ENCODE measurements at regions not wholly inside any gene's neighbourhood (a gene's known extent, or its start where the extent isn't known, plus 50 kb on each side); places are given as distances from the start of the nearest gene placed in this dataset.

- Histone ChIP-seq H3K36me3 (ENCODE audit: control insufficient read depth in 1 of 2, insufficient read depth in 2 of 2, low read length in 2 of 2) (no peaks in the 10 kb centered on the region), H3K4me1 (ENCODE audit: control insufficient read depth in 1 of 2, insufficient read depth in 2 of 2, low read length in 2 of 2) (no peaks in the 10 kb centered on the region), H3K9ac (ENCODE audit: low read depth in 1 of 2, low read length in 2 of 2) (no peak overlapping the region), H3K27me3 (ENCODE audit: control insufficient read depth in 1 of 2, insufficient read depth in 2 of 2, low read length in 2 of 2) (no peaks in the 10 kb centered on the region), H3K27ac (ENCODE audit: low read depth, low read length) (no peak overlapping the region), H3K4me3 (ENCODE audit: low read depth in 1 of 2, low read length in 2 of 2) (no peak overlapping the region), H3K9me3 (ENCODE audit: control insufficient read depth in 1 of 2, low read length in 2 of 2) (no peaks in the 10 kb centered on the region)
Observed at GRCh38 chr7:18292584-18292983, 203.0 kb upstream of the HDAC9 start.

- Histone ChIP-seq H3K9me3 (ENCODE audit: control insufficient read depth in 1 of 2, low read length in 2 of 2) (no peaks in the 10 kb centered on the region), H3K4me1 (ENCODE audit: control insufficient read depth in 1 of 2, insufficient read depth in 2 of 2, low read length in 2 of 2) (no peaks in the 10 kb centered on the region), H3K9ac (ENCODE audit: low read depth in 1 of 2, low read length in 2 of 2) (no peak overlapping the region), H3K27ac (ENCODE audit: low read depth, low read length) (no peak overlapping the region), H3K27me3 (ENCODE audit: control insufficient read depth in 1 of 2, insufficient read depth in 2 of 2, low read length in 2 of 2) (no peaks in the 10 kb centered on the region), H3K36me3 (ENCODE audit: control insufficient read depth in 1 of 2, insufficient read depth in 2 of 2, low read length in 2 of 2) (no peaks in the 10 kb centered on the region), H3K4me3 (ENCODE audit: low read depth in 1 of 2, low read length in 2 of 2) (no peak overlapping the region)
Observed at GRCh38 chr7:18293759-18294158, 201.8 kb upstream of the HDAC9 start.

- Histone ChIP-seq H3K36me3 (ENCODE audit: control insufficient read depth in 1 of 2, insufficient read depth in 2 of 2, low read length in 2 of 2) (no peaks in the 10 kb centered on the region), H3K4me3 (ENCODE audit: low read depth in 1 of 2, low read length in 2 of 2) (no peak overlapping the region), H3K4me1 (ENCODE audit: control insufficient read depth in 1 of 2, insufficient read depth in 2 of 2, low read length in 2 of 2) (no peaks in the 10 kb centered on the region), H3K27me3 (ENCODE audit: control insufficient read depth in 1 of 2, insufficient read depth in 2 of 2, low read length in 2 of 2) (no peaks in the 10 kb centered on the region), H3K9ac (ENCODE audit: low read depth in 1 of 2, low read length in 2 of 2) (no peak overlapping the region), H3K27ac (ENCODE audit: low read depth, low read length) (no peak overlapping the region), H3K9me3 (ENCODE audit: control insufficient read depth in 1 of 2, low read length in 2 of 2) (no peaks in the 10 kb centered on the region)
Observed at GRCh38 chr7:18294411-18294810, 201.1 kb upstream of the HDAC9 start.

GRCh38 chr7:18295781-18296423 is 199.6 kb upstream of the HDAC9 start:
- Histone ChIP-seq H3K27ac (ENCODE audit: low read depth, low read length) (no peak overlapping the region), H3K4me1 (ENCODE audit: control insufficient read depth in 1 of 2, insufficient read depth in 2 of 2, low read length in 2 of 2) (no peaks in the 10 kb centered on the region), H3K36me3 (ENCODE audit: control insufficient read depth in 1 of 2, insufficient read depth in 2 of 2, low read length in 2 of 2) (no peaks in the 10 kb centered on the region), H3K4me3 (ENCODE audit: low read depth in 1 of 2, low read length in 2 of 2) (no peak overlapping the region), H3K27me3 (ENCODE audit: control insufficient read depth in 1 of 2, insufficient read depth in 2 of 2, low read length in 2 of 2) (no peaks in the 10 kb centered on the region), H3K9ac (ENCODE audit: low read depth in 1 of 2, low read length in 2 of 2) (no peak overlapping the region), H3K9me3 (ENCODE audit: control insufficient read depth in 1 of 2, low read length in 2 of 2) (no peaks in the 10 kb centered on the region)

GRCh38 chr7:18302097-18302496 is 193.5 kb upstream of the HDAC9 start:
- no peaks in the 10 kb centered on the region for H3K4me1 ChIP-seq (ENCODE audit: control insufficient read depth in 1 of 2, insufficient read depth in 2 of 2, low read length in 2 of 2)
- H3K9ac ChIP-seq (ENCODE audit: low read depth in 1 of 2, low read length in 2 of 2), result no peak overlapping the region
- no peaks in the 10 kb centered on the region for H3K27me3 ChIP-seq (ENCODE audit: control insufficient read depth in 1 of 2, insufficient read depth in 2 of 2, low read length in 2 of 2)

GRCh38 chr7:18305866-18306265 is 189.7 kb upstream of the HDAC9 start:
- Histone ChIP-seq H3K9me3 (ENCODE audit: control insufficient read depth in 1 of 2, low read length in 2 of 2) (no peaks in the 10 kb centered on the region), H3K27me3 (ENCODE audit: control insufficient read depth in 1 of 2, insufficient read depth in 2 of 2, low read length in 2 of 2) (no peaks in the 10 kb centered on the region), H3K4me1 (ENCODE audit: control insufficient read depth in 1 of 2, insufficient read depth in 2 of 2, low read length in 2 of 2) (peaks cover 0 to 6% of the 10 kb centered on the region in 2 donors), H3K27ac (ENCODE audit: low read depth, low read length) (no peak overlapping the region), H3K9ac (ENCODE audit: low read depth in 1 of 2, low read length in 2 of 2) (no peak overlapping the region), H3K36me3 (ENCODE audit: control insufficient read depth in 1 of 2, insufficient read depth in 2 of 2, low read length in 2 of 2) (no peaks in the 10 kb centered on the region), H3K4me3 (ENCODE audit: low read depth in 1 of 2, low read length in 2 of 2) (no peak overlapping the region)

More at GRCh38 chr7:18302097-18302496, 193.5 kb upstream of the HDAC9 start:
- Histone ChIP-seq H3K36me3 (ENCODE audit: control insufficient read depth in 1 of 2, insufficient read depth in 2 of 2, low read length in 2 of 2) (no peaks in the 10 kb centered on the region), H3K9me3 (ENCODE audit: control insufficient read depth in 1 of 2, low read length in 2 of 2) (no peaks in the 10 kb centered on the region), H3K4me3 (ENCODE audit: low read depth in 1 of 2, low read length in 2 of 2) (no peak overlapping the region), H3K27ac (ENCODE audit: low read depth, low read length) (no peak overlapping the region)

- H3K4me3 ChIP-seq (ENCODE audit: low read depth in 1 of 2, low read length in 2 of 2), result no peak overlapping the region
- no peak overlapping the region for H3K9ac ChIP-seq (ENCODE audit: low read depth in 1 of 2, low read length in 2 of 2)
- H3K27ac ChIP-seq (ENCODE audit: low read depth, low read length), result no peak overlapping the region
- no peaks in the 10 kb centered on the region for H3K9me3 ChIP-seq (ENCODE audit: control insufficient read depth in 1 of 2, low read length in 2 of 2)
- H3K36me3 ChIP-seq (ENCODE audit: control insufficient read depth in 1 of 2, insufficient read depth in 2 of 2, low read length in 2 of 2), result no peaks in the 10 kb centered on the region
- H3K4me1 ChIP-seq (ENCODE audit: control insufficient read depth in 1 of 2, insufficient read depth in 2 of 2, low read length in 2 of 2), result peaks cover 0 to 6% of the 10 kb centered on the region in 2 donors
- no peaks in the 10 kb centered on the region for H3K27me3 ChIP-seq (ENCODE audit: control insufficient read depth in 1 of 2, insufficient read depth in 2 of 2, low read length in 2 of 2)
Observed at GRCh38 chr7:18306696-18307095, 188.9 kb upstream of the HDAC9 start.

GRCh38 chr7:18308938-18309337 is 186.6 kb upstream of the HDAC9 start:
- Histone ChIP-seq H3K4me1 (ENCODE audit: control insufficient read depth in 1 of 2, insufficient read depth in 2 of 2, low read length in 2 of 2) (peaks cover 0 to 6% of the 10 kb centered on the region in 2 donors), H3K9ac (ENCODE audit: low read depth in 1 of 2, low read length in 2 of 2) (no peak overlapping the region), H3K36me3 (ENCODE audit: control insufficient read depth in 1 of 2, insufficient read depth in 2 of 2, low read length in 2 of 2) (no peaks in the 10 kb centered on the region), H3K27ac (ENCODE audit: low read depth, low read length) (no peak overlapping the region), H3K4me3 (ENCODE audit: low read depth in 1 of 2, low read length in 2 of 2) (no peak overlapping the region), H3K27me3 (ENCODE audit: control insufficient read depth in 1 of 2, insufficient read depth in 2 of 2, low read length in 2 of 2) (no peaks in the 10 kb centered on the region), H3K9me3 (ENCODE audit: control insufficient read depth in 1 of 2, low read length in 2 of 2) (no peaks in the 10 kb centered on the region)

- H3K27ac ChIP-seq (ENCODE audit: low read depth, low read length), result no peak overlapping the region
- H3K4me1 ChIP-seq (ENCODE audit: control insufficient read depth in 1 of 2, insufficient read depth in 2 of 2, low read length in 2 of 2), result peaks cover 0 to 6% of the 10 kb centered on the region in 2 donors
Observed at GRCh38 chr7:18312482-18312881, 183.1 kb upstream of the HDAC9 start.

GRCh38 chr7:18313965-18314364 is 181.6 kb upstream of the HDAC9 start:
- no peak overlapping the region for H3K27ac ChIP-seq (ENCODE audit: low read depth, low read length)
- no peaks in the 10 kb centered on the region for H3K27me3 ChIP-seq (ENCODE audit: control insufficient read depth in 1 of 2, insufficient read depth in 2 of 2, low read length in 2 of 2)
- H3K36me3 ChIP-seq (ENCODE audit: control insufficient read depth in 1 of 2, insufficient read depth in 2 of 2, low read length in 2 of 2), result no peaks in the 10 kb centered on the region
- no peak overlapping the region for H3K9ac ChIP-seq (ENCODE audit: low read depth in 1 of 2, low read length in 2 of 2)
- H3K4me3 ChIP-seq (ENCODE audit: low read depth in 1 of 2, low read length in 2 of 2), result no peak overlapping the region
- H3K9me3 ChIP-seq (ENCODE audit: control insufficient read depth in 1 of 2, low read length in 2 of 2), result no peaks in the 10 kb centered on the region
- peaks cover 0 to 5% of the 10 kb centered on the region in 2 donors for H3K4me1 ChIP-seq (ENCODE audit: control insufficient read depth in 1 of 2, insufficient read depth in 2 of 2, low read length in 2 of 2)

More at GRCh38 chr7:18312482-18312881, 183.1 kb upstream of the HDAC9 start:
- H3K36me3 ChIP-seq (ENCODE audit: control insufficient read depth in 1 of 2, insufficient read depth in 2 of 2, low read length in 2 of 2), result no peaks in the 10 kb centered on the region
- H3K27me3 ChIP-seq (ENCODE audit: control insufficient read depth in 1 of 2, insufficient read depth in 2 of 2, low read length in 2 of 2), result no peaks in the 10 kb centered on the region
- no peak overlapping the region for H3K4me3 ChIP-seq (ENCODE audit: low read depth in 1 of 2, low read length in 2 of 2)
- H3K9ac ChIP-seq (ENCODE audit: low read depth in 1 of 2, low read length in 2 of 2), result no peak overlapping the region
- H3K9me3 ChIP-seq (ENCODE audit: control insufficient read depth in 1 of 2, low read length in 2 of 2), result no peaks in the 10 kb centered on the region
